GM23338 (cell line): ENCODE measurements at regions not wholly inside any gene's neighbourhood (a gene's known extent, or its start where the extent isn't known, plus 50 kb on each side); places are given as distances from the start of the nearest gene placed in this dataset.

Source experiments
- ATAC-seq: fragments of 200-7000 bp; cut with Tn5 transposase; 3 replicates; pipeline ENCODE4 v1.9.1; 2020
- DNase-seq: peaks from one replicate; pipeline ENCODE4 v3.0.0-alpha.2; 2015; ENCODE audit warnings: low spot score
- H2AFZ ChIP-seq: fragments of 200-600 bp; sonication (generic); 2 replicates; pipeline ENCODE4 v1.8.0; 2016; ENCODE audit warnings: antibody characterized with exemption, mild to moderate bottlenecking, moderate library complexity
- H3F3A ChIP-seq: fragments of 200-600 bp; sonication (generic); replicated peaks from 2 replicates; pipeline ENCODE4 v1.8.0; 2017; ENCODE audit warnings: antibody characterized with exemption, mixed run types, low read depth
- H3K27ac ChIP-seq: fragments of 200-600 bp; sonication (generic); 2 replicates; pipeline ENCODE4 v1.6.1; 2016; ENCODE audit warnings: low read depth
- H3K27me3 ChIP-seq: fragments of 200-600 bp; sonication (generic); 2 replicates; pipeline ENCODE4 v1.8.0; 2016; ENCODE audit warnings: mild to moderate bottlenecking, mixed run types, moderate library complexity; ENCODE audit not compliant: insufficient read depth
- H3K36me3 ChIP-seq: fragments of 200-600 bp; sonication (generic); 2 replicates; pipeline ENCODE4 v1.8.0; 2016; ENCODE audit warnings: mild to moderate bottlenecking; ENCODE audit not compliant: insufficient read depth
- H3K4me1 ChIP-seq: fragments of 200-600 bp; sonication (generic); 2 replicates; pipeline ENCODE4 v1.8.0; 2016; ENCODE audit warnings: mild to moderate bottlenecking, moderate library complexity; ENCODE audit not compliant: insufficient read depth
- H3K4me2 ChIP-seq: fragments of 200-600 bp; sonication (generic); 2 replicates; pipeline ENCODE4 v1.7.1; 2017; ENCODE audit warnings: mixed run types
- H3K4me3 ChIP-seq: fragments of 200-600 bp; sonication (generic); 2 replicates; pipeline ENCODE4 v1.6.1; 2016; ENCODE audit warnings: mixed run types
- H3K79me2 ChIP-seq: fragments of 200-600 bp; sonication (generic); replicated peaks from 2 replicates; pipeline ENCODE4 v1.8.0; 2017; ENCODE audit warnings: mild to moderate bottlenecking; ENCODE audit not compliant: insufficient read depth
- H3K9me2 ChIP-seq: fragments of 200-600 bp; sonication (generic); 2 replicates; pipeline ENCODE4 v1.8.0; 2017; ENCODE audit not compliant: insufficient read depth
- H4K20me1 ChIP-seq: fragments of 200-600 bp; sonication (generic); replicated peaks from 2 replicates; pipeline ENCODE4 v1.8.0; 2017; ENCODE audit warnings: mild to moderate bottlenecking; ENCODE audit not compliant: insufficient read depth
- H3K27ac Mint-ChIP-seq: 2 replicates; pipeline ENCODE4 v1.8.0; 2020; ENCODE audit warnings: inconsistent platforms, mild to moderate bottlenecking, moderate library complexity, mixed read lengths
- H3K27me3 Mint-ChIP-seq: 3 replicates; pipeline ENCODE4 v1.8.0; 2022; ENCODE audit warnings: low read depth, mild to moderate bottlenecking, moderate library complexity, mixed read lengths, inconsistent platforms; ENCODE audit not compliant: insufficient read depth, poor library complexity
- H3K36me3 Mint-ChIP-seq: 3 replicates; pipeline ENCODE4 v1.8.0; 2021; ENCODE audit warnings: low read depth, mild to moderate bottlenecking, inconsistent platforms, moderate library complexity, mixed read lengths
- H3K4me1 Mint-ChIP-seq: 3 replicates; pipeline ENCODE4 v1.8.0; 2020; ENCODE audit warnings: mild to moderate bottlenecking, inconsistent platforms, mixed read lengths
- H3K4me3 Mint-ChIP-seq: 3 replicates; pipeline ENCODE4 v1.8.0; 2021; ENCODE audit warnings: moderate library complexity, mild to moderate bottlenecking, inconsistent platforms, mixed read lengths
- H3K9me3 Mint-ChIP-seq: 3 replicates; pipeline ENCODE4 v1.8.0; 2020; ENCODE audit warnings: moderate library complexity, mild to moderate bottlenecking, inconsistent platforms, mixed read lengths
- CREB1 ChIP-seq: fragments of 250-450 bp; sonication (Bioruptor Pico); IDR thresholded peaks from 2 replicates; pipeline ENCODE4 v1.5.0; 2020; ENCODE audit warnings: low read depth, mild to moderate bottlenecking, moderate library complexity
- CTCF ChIP-seq, 2 experiments: fragments of 200-600 bp in 1 of 2; sonication (generic) in 1 of 2; conservative IDR thresholded peaks; 2 replicates each; pipeline versions ENCODE4 v1.5.1 to v1.6.1; 2016 to 2017; ENCODE audit warnings: antibody characterized with exemption in 2 of 2, low read depth in 2 of 2, mild to moderate bottlenecking in 2 of 2, moderate library complexity in 1 of 2
- ETS1 ChIP-seq: IDR thresholded peaks from 2 replicates; pipeline ENCODE4 v1.6.1; 2016; ENCODE audit warnings: antibody characterized with exemption
- EZH2 ChIP-seq: fragments of 200-600 bp; sonication (generic); IDR thresholded peaks from one replicate; pipeline ENCODE4 v1.8.0; 2017; ENCODE audit warnings: antibody characterized with exemption, mild to moderate bottlenecking, low read depth; ENCODE audit not compliant: unreplicated experiment
- EZH2phosphoT487 ChIP-seq: fragments of 200-600 bp; sonication (generic); IDR thresholded peaks from one replicate; pipeline ENCODE4 v1.8.1; 2018; ENCODE audit warnings: antibody characterized with exemption; ENCODE audit not compliant: unreplicated experiment
- JUNB ChIP-seq: IDR thresholded peaks from one replicate; pipeline ENCODE4 v1.6.1; 2016; ENCODE audit warnings: antibody characterized with exemption; ENCODE audit not compliant: unreplicated experiment
- NANOG ChIP-seq: IDR thresholded peaks from 2 replicates; pipeline ENCODE4 v1.6.1; 2016; ENCODE audit warnings: antibody characterized with exemption, borderline replicate concordance
- POLR2AphosphoS5 ChIP-seq: IDR thresholded peaks from 2 replicates; pipeline ENCODE4 v1.6.1; 2016; ENCODE audit warnings: antibody characterized with exemption, low read depth
- REST ChIP-seq: IDR thresholded peaks from one replicate; pipeline ENCODE4 v1.6.1; 2018; ENCODE audit warnings: antibody characterized with exemption; ENCODE audit not compliant: unreplicated experiment
- STAT1 ChIP-seq: IDR thresholded peaks from one replicate; pipeline ENCODE4 v1.6.1; 2016; ENCODE audit warnings: antibody characterized with exemption; ENCODE audit not compliant: unreplicated experiment
- ZNF114 ChIP-seq: fragments of 250-450 bp; sonication (Bioruptor Pico); IDR thresholded peaks from 2 replicates; pipeline ENCODE4 v1.5.0; 2020; ENCODE audit warnings: mild to moderate bottlenecking, moderate library complexity
- ZNF331 ChIP-seq: fragments of 250-450 bp; sonication (Bioruptor Pico); IDR thresholded peaks from 2 replicates; pipeline ENCODE4 v1.5.0; 2020; ENCODE audit warnings: low read depth, mild to moderate bottlenecking, moderate library complexity

GRCh38 chr14:34187061-34187460 lies 236.2 kb upstream of the EGLN3 start:
- no peaks in the 10 kb centered on the region for H3K79me2 ChIP-seq
- Mint-ChIP-seq H3K9me3 (no peaks in the 10 kb centered on the region), H3K4me3 (no peak overlapping the region), H3K27me3 (no peaks in the 10 kb centered on the region), H3K4me1 (no peaks in the 10 kb centered on the region), H3K36me3 (no peaks in the 10 kb centered on the region), H3K27ac (no peak overlapping the region)
- H2AFZ ChIP-seq: no peak overlapping the region
- H3K9me2 ChIP-seq: no peaks in the 10 kb centered on the region
- H3K27ac ChIP-seq: no peak overlapping the region
- H4K20me1 ChIP-seq: no peaks in the 10 kb centered on the region
- H3K27me3 ChIP-seq: no peaks in the 10 kb centered on the region
- no peak for TF ChIP-seq EZH2
- no peak for TF ChIP-seq CREB1
- no peak for TF ChIP-seq ZNF114
- TF ChIP-seq ETS1: no peak
- TF ChIP-seq POLR2AphosphoS5: no peak
- no peak for TF ChIP-seq ZNF331 (CRISPR knock-in tag)
- TF ChIP-seq STAT1: no peak
- no peak for TF ChIP-seq CTCF (conservative IDR thresholded peaks at IDR 0.05; ENCODE audit: low read depth in 2 of 2)
- TF ChIP-seq REST: no peak
- DNase-seq (no peak), ATAC-seq (no peak)
- no peak overlapping the region for H3K4me2 ChIP-seq
- H3K36me3 ChIP-seq: no peaks in the 10 kb centered on the region
- no peaks in the 10 kb centered on the region for H3K4me1 ChIP-seq
- H3K4me3 ChIP-seq: no peak overlapping the region
- H3F3A ChIP-seq: no peaks in the 10 kb centered on the region

- Histone ChIP-seq H3K27me3 (no peaks in the 10 kb centered on the region), H3K4me1 (no peaks in the 10 kb centered on the region), H3K4me2 (no peak overlapping the region), H3K79me2 (no peaks in the 10 kb centered on the region), H3K9me2 (no peaks in the 10 kb centered on the region), H3K36me3 (no peaks in the 10 kb centered on the region), H3K4me3 (no peak overlapping the region), H4K20me1 (no peaks in the 10 kb centered on the region), H3K27ac (no peak overlapping the region), H3F3A (no peaks in the 10 kb centered on the region), H2AFZ (peak overlapping the region; percentile 38; the same call in 1 of the 2 replicates)
- Mint-ChIP-seq H3K9me3 (no peaks in the 10 kb centered on the region), H3K27ac (no peak overlapping the region), H3K36me3 (no peaks in the 10 kb centered on the region), H3K4me3 (no peak overlapping the region), H3K27me3 (no peaks in the 10 kb centered on the region), H3K4me1 (peaks cover 6% of the 10 kb centered on the region; the same call in 2 of the 3 replicates)
- ATAC-seq: no peak
- no peak for DNase-seq
- TF ChIP-seq REST (no peak), EZH2 (no peak), STAT1 (no peak), JUNB (no peak), NANOG (no peak), EZH2phosphoT487 (no peak), ETS1 (no peak), ZNF331 (CRISPR knock-in tag) (no peak), POLR2AphosphoS5 (no peak)
Observed at GRCh38 chr14:34184126-34184525, 233.3 kb upstream of the EGLN3 start.
